ENCODE measurements at regions not wholly inside any gene's neighbourhood (a gene's known extent, or its start where the extent isn't known, plus 50 kb on each side); places are given as distances from the start of the nearest gene placed in this dataset.

GRCh38 chr9:89985068-89985467, 380.3 kb downstream of the GADD45G start:
- TF ChIP-seq CTCF (conservative IDR thresholded peaks at IDR 0.05 in 1 of 2, IDR thresholded peaks at IDR 0.05 in 1 of 2; ENCODE audit: extremely low read depth in 1 of 2, insufficient read depth in 1 of 2, low read depth in 1 of 2, low read length in 2 of 2) (no peak), EZH2 (IDR thresholded peaks at IDR 0.05; ENCODE audit: borderline replicate concordance, low read length) (no peak)

All from mammary epithelial cell (primary cell).